HS-5 (cell line): ENCODE measurements at regions not wholly inside any gene's neighbourhood (a gene's known extent, or its start where the extent isn't known, plus 50 kb on each side); places are given as distances from the start of the nearest gene placed in this dataset.
"Not testable (repeated sequence)": the region's sequence is repeated elsewhere in the genome, so short reads cannot be mapped to it uniquely, and the experiment has no call there.

Experiments used
- DNase-seq: peaks from one replicate; pipeline ENCODE4 v3.0.0-alpha.2; 2012; ENCODE audit warnings: low read depth

DNA sequence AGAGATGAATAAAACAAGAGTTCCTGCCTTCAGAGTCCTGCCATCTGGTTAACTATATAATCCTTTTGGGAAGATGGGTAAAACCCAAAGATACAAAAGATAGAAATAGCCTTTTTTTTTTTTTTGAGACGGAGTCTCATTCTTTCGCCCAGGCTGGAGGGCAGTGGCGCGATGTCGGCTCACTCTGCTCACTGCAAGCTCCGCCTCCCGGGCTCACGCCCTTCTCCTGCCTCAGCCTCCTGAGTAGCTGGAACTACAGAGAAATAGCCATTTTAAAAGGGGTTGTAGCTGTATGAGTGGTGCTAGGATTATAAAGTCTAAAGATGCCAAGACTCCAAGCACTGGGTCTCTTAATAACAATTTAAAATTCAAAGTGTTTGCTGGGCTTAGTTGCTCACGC, 97.2 kb downstream of the KDR start:
- DNase-seq = no peak

DNA sequence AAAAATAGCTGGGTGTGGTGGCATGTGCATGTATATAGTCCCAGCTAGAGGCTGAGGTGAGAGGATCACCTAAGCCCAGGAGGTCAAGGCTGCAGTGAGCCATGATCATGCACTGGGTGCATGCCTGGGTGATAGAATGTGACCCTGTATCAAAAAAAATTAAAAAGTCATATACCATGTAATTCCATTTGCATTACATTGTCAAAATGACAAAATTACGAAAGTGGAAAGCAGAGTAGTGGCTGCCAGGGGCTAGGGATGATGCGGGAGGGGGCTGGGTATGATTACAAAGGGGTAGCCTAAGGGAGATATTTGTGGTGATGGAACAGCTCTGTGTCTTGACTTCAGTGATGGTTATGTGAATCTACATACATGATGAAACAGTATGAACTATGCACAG, 97.8 kb downstream of the KDR start:
- DNase-seq = no peak

GRCh38 chr4:55025456-55025855, 99.9 kb downstream of the KDR start:
- DNase-seq = not testable (repeated sequence)

GRCh38 chr4:55023030-55023429, 102.4 kb downstream of the KDR start:
- no peak for DNase-seq

DNA sequence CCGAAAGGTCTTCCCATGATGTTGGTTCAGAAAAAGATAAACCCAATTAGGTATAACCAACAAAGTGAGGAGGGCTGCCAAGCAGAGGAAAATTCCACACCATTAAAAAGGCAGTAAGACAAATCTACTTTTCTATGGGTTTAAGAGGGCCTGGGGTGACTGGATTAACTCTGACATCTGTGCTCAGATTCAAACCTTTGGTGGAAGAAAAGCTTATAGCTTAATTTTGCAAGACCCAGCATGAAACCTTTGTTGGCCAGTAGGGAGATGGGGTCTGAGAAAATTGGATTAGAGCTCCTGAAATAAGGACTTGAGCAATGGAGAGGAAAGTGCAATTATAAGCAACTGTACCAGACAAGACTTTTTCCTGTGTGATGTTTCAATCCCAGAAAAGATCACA, 104.2 kb downstream of the KDR start:
- DNase-seq = no peak

GRCh38 chr4:55020131-55020530, 105.3 kb downstream of the KDR start:
- no peak for DNase-seq

- DNase-seq = no peak
These were observed 106.4 kb downstream of the KDR start for GRCh38 chr4:55018978-55019377.

DNA sequence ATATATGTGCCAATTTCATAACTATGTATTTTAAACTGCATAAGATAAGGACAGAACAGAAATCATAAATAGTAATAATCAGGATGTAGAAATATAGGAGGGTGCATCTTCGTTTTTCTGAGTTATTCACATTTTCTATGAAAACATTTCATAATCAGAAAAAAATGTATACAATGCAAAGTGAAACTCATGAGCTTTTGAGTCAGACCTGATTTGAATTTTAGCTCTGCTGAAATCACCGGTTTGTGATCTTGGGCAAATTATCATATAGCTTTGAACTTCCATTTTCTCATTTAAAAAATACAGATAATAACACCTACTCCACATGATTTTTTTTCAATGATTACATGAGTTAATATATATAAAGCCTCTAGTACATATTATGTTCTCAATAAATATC, 106.9 kb downstream of the KDR start:
- DNase-seq = peak; percentile 22

GRCh38 chr4:55017406-55017805, 108.0 kb downstream of the KDR start:
- DNase-seq = no peak

DNA sequence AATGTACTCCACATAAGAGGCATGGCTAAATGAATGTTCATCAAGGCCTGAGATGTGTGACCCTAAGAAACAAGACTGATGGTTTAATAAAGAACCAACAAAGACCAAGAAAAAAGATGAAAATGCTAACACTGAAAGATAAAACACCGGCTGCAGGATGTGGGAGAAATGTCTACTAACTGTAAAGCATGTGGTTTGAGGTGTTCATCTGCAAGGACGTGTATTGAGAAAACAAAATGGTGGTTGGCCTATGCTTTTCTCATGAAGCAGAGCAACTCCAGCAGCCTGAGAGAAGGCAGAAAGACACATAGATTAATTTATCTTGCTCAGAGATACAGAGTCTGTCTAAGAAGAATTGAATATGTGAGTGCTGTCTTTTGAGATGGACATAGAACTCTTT, 109.3 kb downstream of the KDR start:
- DNase-seq = no peak

DNA sequence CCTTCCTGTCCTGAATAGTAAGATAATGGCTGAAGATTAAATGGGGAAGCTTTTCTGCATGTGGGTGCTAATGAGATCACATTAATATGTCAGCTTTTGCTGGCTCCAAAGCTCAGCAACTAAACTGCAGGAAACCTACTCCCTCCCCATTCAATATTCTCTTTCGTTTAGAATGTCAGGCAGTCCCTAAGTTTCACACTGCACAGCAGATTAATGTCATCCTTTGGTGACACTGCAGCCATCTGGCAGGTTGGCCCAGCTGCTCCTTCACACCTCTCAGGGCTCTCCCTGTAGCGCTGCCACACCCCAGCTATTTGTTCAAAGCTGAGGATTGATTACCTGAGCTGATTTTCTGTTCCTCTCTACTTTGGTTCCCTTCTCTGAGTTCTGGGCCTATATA, 110.5 kb downstream of the KDR start:
- no peak for DNase-seq

DNA sequence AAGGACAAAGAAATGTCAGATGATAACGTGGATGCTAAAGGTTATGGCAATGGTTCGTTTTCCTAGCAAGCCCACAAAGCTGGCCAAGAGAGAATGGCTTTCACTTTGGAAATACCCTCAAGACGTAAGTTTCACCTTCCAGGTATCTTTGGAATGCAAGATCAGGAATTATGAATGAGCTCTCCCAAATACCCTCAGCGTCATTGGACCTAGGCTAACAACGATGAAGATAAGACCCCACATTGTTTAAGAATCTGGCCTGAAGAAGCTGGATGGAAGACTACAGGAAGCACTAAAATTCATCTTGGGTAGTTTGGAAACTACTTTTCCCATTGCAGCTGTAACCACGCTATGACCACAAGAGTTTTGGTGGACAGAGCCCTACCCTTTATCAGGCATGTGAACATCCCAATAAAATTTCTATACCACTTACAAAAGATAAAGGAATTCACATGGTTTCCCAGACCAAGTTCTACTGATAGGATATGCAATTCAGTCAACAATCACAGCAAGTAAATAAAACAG, 111.9 kb downstream of the KDR start:
- DNase-seq = no peak

- no peak for DNase-seq
These were observed 112.8 kb downstream of the KDR start for GRCh38 chr4:55012363-55013230.

DNA sequence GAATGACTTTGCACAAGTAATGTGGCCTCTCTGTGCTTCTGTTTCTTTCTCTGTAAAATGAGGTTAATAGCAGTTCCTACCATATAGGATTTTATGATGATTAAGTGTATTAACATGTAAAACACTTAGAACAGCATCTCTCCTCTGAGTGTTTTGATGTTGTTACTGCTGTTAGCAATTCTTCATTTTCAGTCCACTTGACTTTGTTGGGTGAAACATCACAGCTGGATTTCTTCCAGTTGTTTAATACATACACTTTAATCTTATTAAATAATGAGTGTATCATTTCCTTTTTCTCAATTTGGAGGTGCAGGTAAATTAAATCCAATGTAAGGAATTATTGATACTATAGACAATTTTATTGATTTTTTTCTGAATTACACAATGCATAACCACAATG, 113.6 kb downstream of the KDR start:
- DNase-seq = no peak

DNA sequence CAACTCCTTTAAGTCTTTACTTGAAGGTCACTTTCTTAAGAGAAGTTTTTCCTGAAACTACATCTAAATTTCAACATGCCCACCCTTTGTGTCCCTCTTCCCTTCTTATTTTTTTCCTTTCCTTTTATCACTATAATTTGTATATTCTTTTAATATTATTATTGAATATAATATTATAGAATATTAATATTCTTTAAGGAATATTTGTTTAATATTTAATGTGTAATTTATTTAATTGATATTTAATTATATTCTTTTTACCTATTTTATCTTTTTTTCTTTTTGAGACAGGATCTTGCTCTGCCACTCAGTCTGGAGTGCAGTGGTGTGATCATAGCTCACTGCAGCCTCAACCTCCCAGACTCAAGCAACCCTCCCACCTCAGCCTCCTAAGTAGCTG, 114.8 kb downstream of the KDR start:
- DNase-seq = no peak

- DNase-seq = no peak
These were observed 117.0 kb downstream of the KDR start for GRCh38 chr4:55008166-55009056.

GRCh38 chr4:55005910-55006309, 119.5 kb downstream of the KDR start:
- DNase-seq = no peak

GRCh38 chr4:55004831-55005230, 120.6 kb downstream of the KDR start:
- no peak for DNase-seq

DNA sequence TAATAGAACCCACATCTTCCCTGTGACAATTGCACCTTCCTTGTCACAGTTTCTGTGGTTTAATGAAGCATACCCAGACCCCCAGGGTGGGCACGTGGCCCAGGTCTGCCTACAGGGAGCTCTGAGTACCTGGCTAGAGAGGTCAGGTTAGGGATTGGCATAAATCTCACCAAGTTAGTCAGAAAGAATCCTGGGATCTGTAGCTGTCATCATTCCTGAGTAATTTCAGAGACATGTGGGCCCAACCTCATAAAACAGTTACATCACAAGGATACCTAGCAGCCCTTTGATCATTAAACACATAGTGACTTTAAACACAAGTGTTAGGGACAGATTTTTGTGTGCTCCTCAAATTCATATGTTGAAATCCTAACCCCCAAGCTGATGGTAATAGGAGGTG, 123.0 kb downstream of the KDR start:
- DNase-seq = no peak

DNA sequence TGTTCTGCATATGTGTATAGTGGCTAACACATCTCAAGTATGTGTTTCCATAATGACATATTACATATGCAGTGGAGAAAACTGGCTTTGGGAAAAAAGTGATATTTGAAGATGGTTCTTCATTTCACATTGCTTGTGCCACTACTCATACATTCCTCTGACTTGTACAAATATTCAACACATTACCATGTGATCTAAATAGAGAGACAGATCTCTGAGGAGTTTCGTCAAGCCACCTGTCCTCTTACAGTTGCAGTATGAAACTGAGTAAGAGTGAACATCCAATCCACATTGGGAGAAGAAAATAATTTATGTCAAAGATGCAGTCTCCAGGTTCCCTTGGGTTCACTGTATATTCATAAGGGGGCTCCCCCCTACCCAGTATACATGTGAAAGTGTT, 123.9 kb downstream of the KDR start:
- DNase-seq = no peak

- DNase-seq = no peak
These were observed 126.4 kb downstream of the KDR start for GRCh38 chr4:54999003-54999402.

- not testable (repeated sequence) for DNase-seq
These were observed 131.8 kb downstream of the KDR start for GRCh38 chr4:54993473-54994026.

DNA sequence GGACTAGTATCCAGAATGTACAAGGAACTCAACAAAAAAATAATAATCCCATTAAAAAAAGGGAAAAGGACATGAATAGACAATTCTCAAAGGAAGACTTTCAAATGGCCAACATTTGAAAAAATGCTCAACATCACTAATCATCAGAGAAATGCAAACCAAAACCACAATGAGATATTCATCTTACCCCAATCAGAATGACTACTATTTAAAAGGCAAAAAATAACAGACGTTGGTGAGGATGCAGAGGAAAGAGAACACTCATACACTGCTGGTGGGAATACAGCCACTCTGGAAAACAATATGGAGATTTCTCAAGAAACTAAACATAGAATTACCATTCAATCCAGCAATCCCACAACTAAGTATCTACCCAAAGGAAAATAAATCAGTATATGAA, 133.1 kb downstream of the KDR start:
- DNase-seq = no peak
